ENCODE measurements at regions not wholly inside any gene's neighbourhood (a gene's known extent, or its start where the extent isn't known, plus 50 kb on each side); places are given as distances from the start of the nearest gene placed in this dataset.

DNA sequence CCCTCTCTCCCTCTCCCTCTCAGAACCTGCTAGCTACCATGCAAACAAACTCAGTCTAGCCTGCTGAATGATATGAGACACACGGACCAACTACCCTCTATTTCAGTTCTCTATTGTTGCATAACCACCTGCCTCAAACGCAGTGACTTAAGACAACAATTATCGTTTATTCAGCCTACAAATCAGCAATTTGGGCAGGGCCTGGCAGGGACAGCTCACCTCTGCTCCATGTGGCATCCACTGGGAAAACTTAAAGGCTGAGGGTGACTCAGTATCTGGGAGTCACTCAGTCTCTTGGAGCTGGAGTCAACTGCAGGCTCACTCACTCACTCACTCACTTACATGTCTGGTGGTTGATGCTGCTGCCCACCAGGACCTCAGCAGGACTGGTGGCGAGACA is 121.3 kb downstream of the SEC16B start:
- no TSS peak for BruUV-seq (replicated peaks)
- CTCF ChIA-PET, result no interaction called here
- no peak overlapping the region for H3K27ac ChIP-seq (ENCODE audit: low read length)

DNA sequence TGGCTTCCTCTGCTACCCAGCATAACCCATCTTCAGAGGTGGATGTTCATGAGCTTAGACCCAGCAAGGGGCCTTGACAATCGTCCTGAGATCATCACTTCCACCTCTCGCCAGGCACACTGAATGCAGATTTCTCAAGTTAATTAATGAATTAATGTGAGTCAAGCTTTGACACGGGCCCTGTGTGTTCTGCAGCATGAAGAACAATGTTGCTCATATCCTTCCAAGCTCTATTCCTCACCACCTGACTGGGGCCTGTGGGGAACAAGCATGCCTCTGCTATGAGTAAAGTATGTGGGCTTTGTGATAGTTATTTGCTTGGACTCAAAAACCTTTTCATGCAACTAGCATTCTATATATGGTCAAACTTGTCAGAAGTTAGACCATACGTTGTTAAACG is 122.0 kb downstream of the SEC16B start:
- Histone ChIP-seq H3K4me1 (ENCODE audit: insufficient read depth, low read length) (no peaks in the 10 kb centered on the region), H4K20me1 (ENCODE audit: low read length) (no peaks in the 10 kb centered on the region), H3K9ac (ENCODE audit: low read length) (no peak overlapping the region), H3K9me3 (ENCODE audit: low read length) (no peaks in the 10 kb centered on the region), H2AFZ (ENCODE audit: low read length) (no peak overlapping the region), H3K4me2 (ENCODE audit: low read length) (no peak overlapping the region), H3K79me2 (ENCODE audit: low read length) (no peaks in the 10 kb centered on the region), H3K9me2 (replicated peaks; ENCODE audit: low read length) (no peaks in the 10 kb centered on the region), H3K27me3 (ENCODE audit: low read length) (peaks cover 14% of the 10 kb centered on the region), H3F3A (ENCODE audit: low read length, unreplicated experiment) (no peaks in the 10 kb centered on the region), H3K27ac (ENCODE audit: low read length) (no peak overlapping the region), H3K4me3 (ENCODE audit: low read length) (no peak overlapping the region), H3K36me3 (ENCODE audit: low read depth, low read length) (no peaks in the 10 kb centered on the region)
- intact Hi-C loops (cut with micrococcal nuclease), result no loop called here
- POLR2A ChIA-PET (ENCODE audit: unreplicated experiment), result no interaction called here
- ATAC-seq (no peak), DNase-seq (peak; percentile 2)
- TF ChIP-seq EZH2phosphoT487 (IDR thresholded peaks at IDR 0.05; ENCODE audit: borderline replicate concordance, low read length), result no peak
- TF ChIP-seq, protein P1, sequence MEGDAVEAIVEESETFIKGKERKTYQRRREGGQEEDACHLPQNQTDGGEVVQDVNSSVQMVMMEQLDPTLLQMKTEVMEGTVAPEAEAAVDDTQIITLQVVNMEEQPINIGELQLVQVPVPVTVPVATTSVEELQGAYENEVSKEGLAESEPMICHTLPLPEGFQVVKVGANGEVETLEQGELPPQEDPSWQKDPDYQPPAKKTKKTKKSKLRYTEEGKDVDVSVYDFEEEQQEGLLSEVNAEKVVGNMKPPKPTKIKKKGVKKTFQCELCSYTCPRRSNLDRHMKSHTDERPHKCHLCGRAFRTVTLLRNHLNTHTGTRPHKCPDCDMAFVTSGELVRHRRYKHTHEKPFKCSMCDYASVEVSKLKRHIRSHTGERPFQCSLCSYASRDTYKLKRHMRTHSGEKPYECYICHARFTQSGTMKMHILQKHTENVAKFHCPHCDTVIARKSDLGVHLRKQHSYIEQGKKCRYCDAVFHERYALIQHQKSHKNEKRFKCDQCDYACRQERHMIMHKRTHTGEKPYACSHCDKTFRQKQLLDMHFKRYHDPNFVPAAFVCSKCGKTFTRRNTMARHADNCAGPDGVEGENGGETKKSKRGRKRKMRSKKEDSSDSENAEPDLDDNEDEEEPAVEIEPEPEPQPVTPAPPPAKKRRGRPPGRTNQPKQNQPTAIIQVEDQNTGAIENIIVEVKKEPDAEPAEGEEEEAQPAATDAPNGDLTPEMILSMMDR (conservative IDR thresholded peaks at IDR 0.05; ENCODE audit: low read depth, low read length), result no peak
- TF ChIP-seq EZH2 (IDR thresholded peaks at IDR 0.05; ENCODE audit: low read length, unreplicated experiment), result no peak
- CTCF ChIA-PET, result no interaction called here
- BruUV-seq (replicated peaks), result no TSS peak

More for the DNA sequence above, 121.3 kb downstream of the SEC16B start:
- Histone ChIP-seq H4K20me1 (ENCODE audit: low read length) (no peaks in the 10 kb centered on the region), H3K9me3 (ENCODE audit: low read length) (no peaks in the 10 kb centered on the region), H3K9me2 (replicated peaks; ENCODE audit: low read length) (no peaks in the 10 kb centered on the region), H3K9ac (ENCODE audit: low read length) (no peak overlapping the region), H3K27me3 (ENCODE audit: low read length) (peaks cover 14% of the 10 kb centered on the region), H3K4me3 (ENCODE audit: low read length) (no peak overlapping the region), H2AFZ (ENCODE audit: low read length) (no peak overlapping the region), H3K4me2 (ENCODE audit: low read length) (no peak overlapping the region), H3K79me2 (ENCODE audit: low read length) (no peaks in the 10 kb centered on the region), H3K36me3 (ENCODE audit: low read depth, low read length) (no peaks in the 10 kb centered on the region), H3K4me1 (ENCODE audit: insufficient read depth, low read length) (no peaks in the 10 kb centered on the region), H3F3A (ENCODE audit: low read length, unreplicated experiment) (no peaks in the 10 kb centered on the region)
- no peak for TF ChIP-seq EZH2phosphoT487 (IDR thresholded peaks at IDR 0.05; ENCODE audit: borderline replicate concordance, low read length)
- no peak for TF ChIP-seq EZH2 (IDR thresholded peaks at IDR 0.05; ENCODE audit: low read length, unreplicated experiment)
- TF ChIP-seq, protein P1 (conservative IDR thresholded peaks at IDR 0.05; ENCODE audit: low read depth, low read length), result no peak
- ATAC-seq (no peak), DNase-seq (peak; percentile 55)
- intact Hi-C loops (cut with micrococcal nuclease), result no loop called here
- POLR2A ChIA-PET (ENCODE audit: unreplicated experiment), result no interaction called here

DNA sequence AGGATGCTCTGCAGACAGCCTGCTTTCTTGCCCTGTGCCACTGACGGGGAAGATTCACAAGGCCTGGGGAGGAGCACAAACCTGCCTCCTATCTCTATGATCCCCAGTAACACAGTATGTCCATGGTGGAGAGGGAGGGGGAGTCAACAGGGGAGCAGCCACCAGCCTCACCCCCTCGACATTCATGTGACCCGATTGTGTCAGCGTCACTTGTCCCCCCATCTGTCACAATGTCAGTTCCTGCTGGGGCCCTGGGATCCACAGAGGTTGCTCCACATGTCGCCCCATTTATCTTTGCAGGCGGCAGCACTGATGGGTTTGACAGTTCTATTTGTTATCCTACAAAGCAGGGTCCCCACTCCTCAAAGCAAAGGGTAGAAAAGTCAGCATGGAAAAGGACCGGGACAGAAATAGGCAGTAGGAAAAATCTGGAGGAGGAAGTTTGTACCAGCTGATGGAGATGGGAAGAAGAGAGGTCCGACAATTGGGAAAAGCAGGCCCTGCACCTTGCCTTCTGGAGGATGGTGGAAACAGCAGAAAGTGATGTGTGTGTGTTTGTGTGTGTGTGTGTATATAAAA is 130.9 kb downstream of the SEC16B start:
- H3K79me2 ChIP-seq (ENCODE audit: low read length), result no peaks in the 10 kb centered on the region
- H3K4me1 ChIP-seq (ENCODE audit: insufficient read depth, low read length), result no peaks in the 10 kb centered on the region
- no peak overlapping the region for H3K9ac ChIP-seq (ENCODE audit: low read length)
- H3K27me3 ChIP-seq (ENCODE audit: low read length), result peaks cover 34% of the 10 kb centered on the region; the same call in 1 of the 2 replicates
- ChIA-PET POLR2A (ENCODE audit: unreplicated experiment) (no interaction called here), CTCF (no interaction called here)
- H3K9me3 ChIP-seq (ENCODE audit: low read length), result no peaks in the 10 kb centered on the region
- ATAC-seq (no peak), DNase-seq (no peak)
- H4K20me1 ChIP-seq (ENCODE audit: low read length), result no peaks in the 10 kb centered on the region
- no peak overlapping the region for H3K27ac ChIP-seq (ENCODE audit: low read length)
- BruUV-seq (replicated peaks), result no TSS peak
- H2AFZ ChIP-seq (ENCODE audit: low read length), result no peak overlapping the region
- intact Hi-C loops (cut with micrococcal nuclease), result no loop called here
- no peak for TF ChIP-seq EZH2 (IDR thresholded peaks at IDR 0.05; ENCODE audit: low read length, unreplicated experiment)
- TF ChIP-seq EZH2phosphoT487 (IDR thresholded peaks at IDR 0.05; ENCODE audit: borderline replicate concordance, low read length), result no peak
- TF ChIP-seq, protein P1 (conservative IDR thresholded peaks at IDR 0.05; ENCODE audit: low read depth, low read length), result no peak
- no peak overlapping the region for H3K4me3 ChIP-seq (ENCODE audit: low read length)
- H3F3A ChIP-seq (ENCODE audit: low read length, unreplicated experiment), result no peaks in the 10 kb centered on the region
- no peak overlapping the region for H3K4me2 ChIP-seq (ENCODE audit: low read length)
- H3K9me2 ChIP-seq (replicated peaks; ENCODE audit: low read length), result no peaks in the 10 kb centered on the region
- H3K36me3 ChIP-seq (ENCODE audit: low read depth, low read length), result no peaks in the 10 kb centered on the region

Measured in PC-3 (cell line).